ENCODE measurements at regions not wholly inside any gene's neighbourhood (a gene's known extent, or its start where the extent isn't known, plus 50 kb on each side); places are given as distances from the start of the nearest gene placed in this dataset.

- WGBS, 2 experiments (ENCODE audit: insufficient coverage in 1 of 2, insufficient read length in 1 of 2) = 40 to 53% methylated on average over 1 to 6 of the region's 7 CpGs
- peaks cover 18% of the 10 kb centered on the region for H3K4me1 Mint-ChIP-seq
- DNase-seq = peak; percentile 71
Measured at GRCh38 chr16:86946396-86946795, 368.0 kb downstream of the FOXL1 start.

GRCh38 chr16:86946981-86947380 lies 368.6 kb downstream of the FOXL1 start:
- Histone ChIP-seq H3K4me1 (ENCODE audit: control insufficient read depth, insufficient read depth, low read length) (peaks cover 2% of the 10 kb centered on the region), H3K27ac (ENCODE audit: low read depth, low read length) (no peak overlapping the region), H3K36me3 (ENCODE audit: control insufficient read depth, insufficient read depth, low read length) (no peaks in the 10 kb centered on the region), H3K9me3 (ENCODE audit: control insufficient read depth, low read length) (no peaks in the 10 kb centered on the region), H3K27me3 (ENCODE audit: control insufficient read depth, insufficient read depth, low read length, poor library complexity, severe bottlenecking) (no peaks in the 10 kb centered on the region), H3K9ac (ENCODE audit: extremely low read depth, low read length, poor library complexity, severe bottlenecking) (no peak overlapping the region), H3K4me3 (ENCODE audit: low read length) (no peak overlapping the region)
- TF ChIP-seq CTCF (conservative IDR thresholded peaks at IDR 0.05) = no peak
- DNase-seq = no peak
- peaks cover 18% of the 10 kb centered on the region for H3K4me1 Mint-ChIP-seq
- H3K4me3 Mint-ChIP-seq = no peak overlapping the region
- no peaks in the 10 kb centered on the region for H3K36me3 Mint-ChIP-seq (ENCODE audit: low read depth)
- peaks cover under 1% of the 10 kb centered on the region for H3K9me3 Mint-ChIP-seq
- peaks cover 6% of the 10 kb centered on the region for H3K27me3 Mint-ChIP-seq (ENCODE audit: insufficient read depth)
- no peak overlapping the region for H3K27ac Mint-ChIP-seq
- WGBS, 2 experiments (ENCODE audit: insufficient coverage in 1 of 2, insufficient read length in 1 of 2) = 85 to 86% methylated on average over 6 to 10 of the region's 10 CpGs

More at GRCh38 chr16:86946396-86946795, 368.0 kb downstream of the FOXL1 start:
- H3K36me3 Mint-ChIP-seq (ENCODE audit: low read depth) = no peaks in the 10 kb centered on the region
- H3K36me3 ChIP-seq (ENCODE audit: control insufficient read depth, insufficient read depth, low read length) = no peaks in the 10 kb centered on the region
- no peak overlapping the region for H3K4me3 Mint-ChIP-seq
- no peak overlapping the region for H3K27ac Mint-ChIP-seq
- no peak overlapping the region for H3K4me3 ChIP-seq (ENCODE audit: low read length)
- peaks cover 6% of the 10 kb centered on the region for H3K27me3 Mint-ChIP-seq (ENCODE audit: insufficient read depth)
- no peaks in the 10 kb centered on the region for H3K9me3 ChIP-seq (ENCODE audit: control insufficient read depth, low read length)
- H3K27ac ChIP-seq (ENCODE audit: low read depth, low read length) = no peak overlapping the region
- H3K27me3 ChIP-seq (ENCODE audit: control insufficient read depth, insufficient read depth, low read length, poor library complexity, severe bottlenecking) = no peaks in the 10 kb centered on the region
- peaks cover 2% of the 10 kb centered on the region for H3K4me1 ChIP-seq (ENCODE audit: control insufficient read depth, insufficient read depth, low read length)
- no peaks in the 10 kb centered on the region for H3K9me3 Mint-ChIP-seq
- no peak overlapping the region for H3K9ac ChIP-seq (ENCODE audit: extremely low read depth, low read length, poor library complexity, severe bottlenecking)
- no peak for TF ChIP-seq CTCF (conservative IDR thresholded peaks at IDR 0.05)

GRCh38 chr16:86948046-86948445 lies 369.1 kb downstream of the C16orf95 start:
- H3K4me3 Mint-ChIP-seq = no peak overlapping the region
- WGBS, 2 experiments (ENCODE audit: insufficient coverage in 1 of 2, insufficient read length in 1 of 2) = 96 to 99% methylated on average over 10 to 12 of the region's 12 CpGs
- H3K4me1 Mint-ChIP-seq = peaks cover 18% of the 10 kb centered on the region

More at GRCh38 chr16:86948046-86948445, 369.1 kb downstream of the C16orf95 start:
- H3K27me3 ChIP-seq (ENCODE audit: control insufficient read depth, insufficient read depth, low read length, poor library complexity, severe bottlenecking) = no peaks in the 10 kb centered on the region
- H3K36me3 ChIP-seq (ENCODE audit: control insufficient read depth, insufficient read depth, low read length) = no peaks in the 10 kb centered on the region
- Mint-ChIP-seq H3K9me3 (peaks cover 7% of the 10 kb centered on the region), H3K36me3 (ENCODE audit: low read depth) (no peaks in the 10 kb centered on the region), H3K27me3 (ENCODE audit: insufficient read depth) (peaks cover 6% of the 10 kb centered on the region), H3K27ac (no peak overlapping the region)
- peaks cover 2% of the 10 kb centered on the region for H3K4me1 ChIP-seq (ENCODE audit: control insufficient read depth, insufficient read depth, low read length)
- no peak for DNase-seq
- H3K27ac ChIP-seq (ENCODE audit: low read depth, low read length) = no peak overlapping the region
- H3K9ac ChIP-seq (ENCODE audit: extremely low read depth, low read length, poor library complexity, severe bottlenecking) = no peak overlapping the region
- TF ChIP-seq CTCF (conservative IDR thresholded peaks at IDR 0.05) = no peak
- no peaks in the 10 kb centered on the region for H3K9me3 ChIP-seq (ENCODE audit: control insufficient read depth, low read length)
- H3K4me3 ChIP-seq (ENCODE audit: low read length) = no peak overlapping the region

Measured in endodermal cell (in vitro differentiated cells).